K562 (cell line): ENCODE measurements at regions not wholly inside any gene's neighbourhood (a gene's known extent, or its start where the extent isn't known, plus 50 kb on each side); places are given as distances from the start of the nearest gene placed in this dataset.

ENCODE experiments used
- KLF6 ChIP-seq: fragments of 250-450 bp; sonication (Bioruptor Pico); IDR thresholded peaks from 2 replicates; pipeline ENCODE4 v1.4.0; 2020; ENCODE audit warnings: mild to moderate bottlenecking, moderate library complexity, borderline replicate concordance
- RCOR1 ChIP-seq, 2 experiments: IDR thresholded peaks; 2 replicates each; pipeline ENCODE4 v1.6.1; 2012; ENCODE audit warnings: low read depth in 2 of 2, low read length in 2 of 2, borderline replicate concordance in 1 of 2, improper control_type of control experiment in 1 of 2
- ZZZ3 ChIP-seq: fragments of 450-650 bp; IDR thresholded peaks from 2 replicates; pipeline ENCODE4 v1.6.1; 2016; ENCODE audit warnings: antibody characterized with exemption, mild to moderate bottlenecking, moderate library complexity
- TF ChIP-seq, protein P1 (sequence below): fragments of 450-650 bp; IDR thresholded peaks from 2 replicates; pipeline ENCODE4 v1.6.1; 2017; ENCODE audit warnings: antibody characterized with exemption
- TF ChIP-seq, protein P2 (sequence below), 3 experiments: IDR thresholded peaks in 2 of 3; conservative IDR thresholded peaks in 1 of 3; 2 replicates each; pipeline ENCODE4 v1.5.1; 2011 to 2012; ENCODE audit warnings: low read length in 3 of 3, mild to moderate bottlenecking in 3 of 3, control low read depth in 2 of 3, improper control_type of control experiment in 1 of 3, inconsistent platforms in 1 of 3, low read depth in 1 of 3, mixed read lengths in 1 of 3, moderate library complexity in 1 of 3; ENCODE audit not compliant: insufficient read depth in 2 of 3
- TF ChIP-seq, protein P3 (sequence below): IDR thresholded peaks from 3 replicates; pipeline ENCODE4 v1.6.1; 2011; ENCODE audit warnings: borderline replicate concordance, mild to moderate bottlenecking; ENCODE audit not compliant: insufficient read length, insufficient read depth

DNA sequence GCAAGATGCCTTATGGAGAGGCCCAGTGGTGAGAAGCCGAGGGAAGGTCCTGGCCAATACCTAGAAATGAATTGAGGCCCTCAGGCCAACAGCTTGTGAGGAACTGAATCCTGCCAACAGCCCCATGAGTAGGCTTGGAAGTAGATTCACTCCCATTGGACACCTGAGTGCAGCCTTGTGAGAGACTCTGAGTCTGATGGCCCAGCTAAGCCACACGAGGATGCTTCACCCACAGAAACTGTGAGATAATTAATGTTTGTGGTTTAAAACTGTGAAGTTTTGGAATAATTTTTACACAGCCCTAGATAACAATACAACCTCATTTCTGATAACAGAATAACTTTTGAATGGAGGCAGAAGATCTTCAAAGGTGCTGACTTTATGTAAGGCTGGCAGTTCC is 65.9 kb upstream of the DAP start:
- TF ChIP-seq, protein P1, sequence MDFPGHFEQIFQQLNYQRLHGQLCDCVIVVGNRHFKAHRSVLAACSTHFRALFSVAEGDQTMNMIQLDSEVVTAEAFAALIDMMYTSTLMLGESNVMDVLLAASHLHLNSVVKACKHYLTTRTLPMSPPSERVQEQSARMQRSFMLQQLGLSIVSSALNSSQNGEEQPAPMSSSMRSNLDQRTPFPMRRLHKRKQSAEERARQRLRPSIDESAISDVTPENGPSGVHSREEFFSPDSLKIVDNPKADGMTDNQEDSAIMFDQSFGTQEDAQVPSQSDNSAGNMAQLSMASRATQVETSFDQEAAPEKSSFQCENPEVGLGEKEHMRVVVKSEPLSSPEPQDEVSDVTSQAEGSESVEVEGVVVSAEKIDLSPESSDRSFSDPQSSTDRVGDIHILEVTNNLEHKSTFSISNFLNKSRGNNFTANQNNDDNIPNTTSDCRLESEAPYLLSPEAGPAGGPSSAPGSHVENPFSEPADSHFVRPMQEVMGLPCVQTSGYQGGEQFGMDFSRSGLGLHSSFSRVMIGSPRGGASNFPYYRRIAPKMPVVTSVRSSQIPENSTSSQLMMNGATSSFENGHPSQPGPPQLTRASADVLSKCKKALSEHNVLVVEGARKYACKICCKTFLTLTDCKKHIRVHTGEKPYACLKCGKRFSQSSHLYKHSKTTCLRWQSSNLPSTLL, result no peak
- no peak for TF ChIP-seq KLF6
- no peak for TF ChIP-seq RCOR1 (IDR thresholded peaks at IDR 0.05; ENCODE audit: borderline replicate concordance in 1 of 2, low read depth in 2 of 2, low read length in 2 of 2)
- TF ChIP-seq ZZZ3, result no peak
- TF ChIP-seq, protein P2, sequence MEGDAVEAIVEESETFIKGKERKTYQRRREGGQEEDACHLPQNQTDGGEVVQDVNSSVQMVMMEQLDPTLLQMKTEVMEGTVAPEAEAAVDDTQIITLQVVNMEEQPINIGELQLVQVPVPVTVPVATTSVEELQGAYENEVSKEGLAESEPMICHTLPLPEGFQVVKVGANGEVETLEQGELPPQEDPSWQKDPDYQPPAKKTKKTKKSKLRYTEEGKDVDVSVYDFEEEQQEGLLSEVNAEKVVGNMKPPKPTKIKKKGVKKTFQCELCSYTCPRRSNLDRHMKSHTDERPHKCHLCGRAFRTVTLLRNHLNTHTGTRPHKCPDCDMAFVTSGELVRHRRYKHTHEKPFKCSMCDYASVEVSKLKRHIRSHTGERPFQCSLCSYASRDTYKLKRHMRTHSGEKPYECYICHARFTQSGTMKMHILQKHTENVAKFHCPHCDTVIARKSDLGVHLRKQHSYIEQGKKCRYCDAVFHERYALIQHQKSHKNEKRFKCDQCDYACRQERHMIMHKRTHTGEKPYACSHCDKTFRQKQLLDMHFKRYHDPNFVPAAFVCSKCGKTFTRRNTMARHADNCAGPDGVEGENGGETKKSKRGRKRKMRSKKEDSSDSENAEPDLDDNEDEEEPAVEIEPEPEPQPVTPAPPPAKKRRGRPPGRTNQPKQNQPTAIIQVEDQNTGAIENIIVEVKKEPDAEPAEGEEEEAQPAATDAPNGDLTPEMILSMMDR (IDR thresholded peaks at IDR 0.05 in 2 of 3, conservative IDR thresholded peaks at IDR 0.05 in 1 of 3; ENCODE audit: insufficient read depth in 2 of 3, low read depth in 1 of 3, low read length in 3 of 3), result no peak
- TF ChIP-seq, protein P3, sequence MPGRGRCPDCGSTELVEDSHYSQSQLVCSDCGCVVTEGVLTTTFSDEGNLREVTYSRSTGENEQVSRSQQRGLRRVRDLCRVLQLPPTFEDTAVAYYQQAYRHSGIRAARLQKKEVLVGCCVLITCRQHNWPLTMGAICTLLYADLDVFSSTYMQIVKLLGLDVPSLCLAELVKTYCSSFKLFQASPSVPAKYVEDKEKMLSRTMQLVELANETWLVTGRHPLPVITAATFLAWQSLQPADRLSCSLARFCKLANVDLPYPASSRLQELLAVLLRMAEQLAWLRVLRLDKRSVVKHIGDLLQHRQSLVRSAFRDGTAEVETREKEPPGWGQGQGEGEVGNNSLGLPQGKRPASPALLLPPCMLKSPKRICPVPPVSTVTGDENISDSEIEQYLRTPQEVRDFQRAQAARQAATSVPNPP, result no peak
